H9 (cell line): ENCODE measurements at regions not wholly inside any gene's neighbourhood (a gene's known extent, or its start where the extent isn't known, plus 50 kb on each side); places are given as distances from the start of the nearest gene placed in this dataset.

Experiments used
- DNase-seq: peaks from one replicate; pipeline ENCODE4 v3.0.0-alpha.2; 2017
- H2AFZ ChIP-seq: one replicate; pipeline ENCODE4 v1.6.1; 2013; ENCODE audit warnings: mild to moderate bottlenecking, low read length, control low read depth, moderate library complexity
- H2AK5ac ChIP-seq: 2 replicates; pipeline ENCODE4 v1.6.1; 2013; ENCODE audit warnings: low read length, control low read depth, mixed read lengths; ENCODE audit not compliant: insufficient read length
- H2BK120ac ChIP-seq: one replicate; pipeline ENCODE4 v1.6.1; 2013; ENCODE audit warnings: low read depth, mild to moderate bottlenecking, low read length, control low read depth, inconsistent platforms; ENCODE audit not compliant: poor library complexity, severe bottlenecking
- H2BK12ac ChIP-seq: 2 replicates; pipeline ENCODE4 v1.6.1; 2013; ENCODE audit warnings: low read length, control low read depth, mixed read lengths, low read depth; ENCODE audit not compliant: insufficient read length
- H2BK15ac ChIP-seq: 2 replicates; pipeline ENCODE4 v1.6.1; 2013; ENCODE audit warnings: low read depth, low read length, control low read depth
- H2BK20ac ChIP-seq: one replicate; pipeline ENCODE4 v1.6.1; 2013; ENCODE audit warnings: low read depth, mild to moderate bottlenecking, low read length, control low read depth, inconsistent platforms; ENCODE audit not compliant: poor library complexity, severe bottlenecking
- H2BK5ac ChIP-seq: 2 replicates; pipeline ENCODE4 v1.6.1; 2013; ENCODE audit warnings: low read length, control low read depth, mixed read lengths; ENCODE audit not compliant: insufficient read length
- H3K14ac ChIP-seq: 2 replicates; pipeline ENCODE4 v1.6.1; 2013; ENCODE audit warnings: low read length, control low read depth; ENCODE audit not compliant: insufficient read depth
- H3K18ac ChIP-seq: 2 replicates; pipeline ENCODE4 v1.6.1; 2013; ENCODE audit warnings: low read depth, mild to moderate bottlenecking, mixed read lengths, low read length, control low read depth; ENCODE audit not compliant: insufficient read length
- H3K23ac ChIP-seq: 2 replicates; pipeline ENCODE4 v1.6.1; 2013; ENCODE audit warnings: low read length, control low read depth, mixed read lengths, low read depth; ENCODE audit not compliant: insufficient read length
- H3K23me2 ChIP-seq: 2 replicates; pipeline ENCODE4 v1.6.1; 2013; ENCODE audit warnings: low read depth, mild to moderate bottlenecking, mixed read lengths, low read length, control low read depth; ENCODE audit not compliant: insufficient read length, poor library complexity, severe bottlenecking
- H3K27ac ChIP-seq: 2 replicates; pipeline ENCODE4 v1.5.1; 2013; ENCODE audit warnings: low read length, control low read depth, mixed read lengths, low read depth; ENCODE audit not compliant: insufficient read length
- H3K27me3 ChIP-seq: 2 replicates; pipeline ENCODE4 v1.6.1; 2013; ENCODE audit warnings: low read length, control low read depth, inconsistent platforms; ENCODE audit not compliant: insufficient read depth
- H3K4ac ChIP-seq: 2 replicates; pipeline ENCODE4 v1.6.1; 2013; ENCODE audit warnings: low read depth, mild to moderate bottlenecking, control low read depth, inconsistent platforms, low read length, moderate library complexity
- H3K4me1 ChIP-seq: 2 replicates; pipeline ENCODE4 v1.6.1; 2013; ENCODE audit warnings: low read length, control low read depth, inconsistent platforms; ENCODE audit not compliant: insufficient read depth
- H3K4me2 ChIP-seq: 2 replicates; pipeline ENCODE4 v1.6.1; 2013; ENCODE audit warnings: low read length, control low read depth, mixed read lengths; ENCODE audit not compliant: insufficient read length, insufficient read depth
- H3K56ac ChIP-seq: 2 replicates; pipeline ENCODE4 v1.6.1; 2013; ENCODE audit warnings: low read depth, mild to moderate bottlenecking, mixed read lengths, low read length, control low read depth; ENCODE audit not compliant: insufficient read length
- H3K79me1 ChIP-seq: 2 replicates; pipeline ENCODE4 v1.6.1; 2013; ENCODE audit warnings: low read depth, mild to moderate bottlenecking, moderate library complexity, low read length, control low read depth, inconsistent platforms; ENCODE audit not compliant: insufficient read depth, poor library complexity, severe bottlenecking
- H3K79me2 ChIP-seq: 2 replicates; pipeline ENCODE4 v1.6.1; 2013; ENCODE audit warnings: low read length, control low read depth, inconsistent platforms; ENCODE audit not compliant: insufficient read depth
- H3K9ac ChIP-seq: 2 replicates; pipeline ENCODE4 v1.6.1; 2013; ENCODE audit warnings: low read length, control low read depth, mixed read lengths; ENCODE audit not compliant: insufficient read length; ENCODE audit errors: extremely low read depth
- H3K9me3 ChIP-seq: one replicate; pipeline ENCODE4 v1.6.1; 2013; ENCODE audit warnings: low read depth, low read length, inconsistent platforms; ENCODE audit not compliant: control insufficient read depth
- H3T11ph ChIP-seq: one replicate; pipeline ENCODE4 v1.6.1; 2013; ENCODE audit warnings: mild to moderate bottlenecking, low read length, control low read depth, inconsistent platforms
- H4K20me1 ChIP-seq: one replicate; pipeline ENCODE4 v1.6.1; 2013; ENCODE audit not compliant: control insufficient read depth, insufficient read length, insufficient read depth
- H4K5ac ChIP-seq: 2 replicates; pipeline ENCODE4 v1.6.1; 2013; ENCODE audit warnings: low read depth, mild to moderate bottlenecking, mixed read lengths, low read length, control low read depth; ENCODE audit not compliant: insufficient read length
- H4K8ac ChIP-seq: replicated peaks from 2 replicates; pipeline ENCODE4 v1.6.1; 2013; ENCODE audit warnings: low read length, control low read depth, mixed read lengths, low read depth; ENCODE audit not compliant: insufficient read length
- H4K91ac ChIP-seq: 2 replicates; pipeline ENCODE4 v1.6.1; 2013; ENCODE audit warnings: low read depth, mild to moderate bottlenecking, moderate library complexity, mixed read lengths, low read length, control low read depth; ENCODE audit not compliant: insufficient read length
- H3K27ac Mint-ChIP-seq, 3 experiments: 2 replicates in 2 of 3; 3 replicates in 1 of 3; pipeline ENCODE4 v1.8.0; 2020 to 2021; ENCODE audit warnings: mixed read lengths in 3 of 3, mild to moderate bottlenecking in 1 of 3, moderate library complexity in 1 of 3
- H3K27me3 Mint-ChIP-seq: 2 replicates; pipeline ENCODE4 v1.8.0; 2021; ENCODE audit warnings: low read depth, mild to moderate bottlenecking, moderate library complexity, mixed read lengths
- H3K36me3 Mint-ChIP-seq, 3 experiments: 2 replicates in 2 of 3; 3 replicates in 1 of 3; pipeline ENCODE4 v1.8.0; 2020 to 2021; ENCODE audit warnings: low read depth in 3 of 3, mixed read lengths in 3 of 3; ENCODE audit not compliant: insufficient read depth in 1 of 3
- H3K4me1 Mint-ChIP-seq, 2 experiments: 2 replicates each; pipeline ENCODE4 v1.8.0; 2020; ENCODE audit warnings: mixed read lengths in 2 of 2
- H3K4me3 Mint-ChIP-seq, 2 experiments: 2 replicates in 1 of 2; 3 replicates in 1 of 2; pipeline ENCODE4 v1.8.0; 2020 to 2021; ENCODE audit warnings: mild to moderate bottlenecking in 2 of 2, mixed read lengths in 2 of 2, moderate library complexity in 1 of 2
- H3K9me3 Mint-ChIP-seq, 2 experiments: 2 replicates in 1 of 2; 3 replicates in 1 of 2; pipeline ENCODE4 v1.8.0; 2020; ENCODE audit warnings: mild to moderate bottlenecking in 2 of 2, mixed read lengths in 2 of 2, moderate library complexity in 1 of 2
- CTCF ChIP-seq: fragments of 200-600 bp; sonication (generic); conservative IDR thresholded peaks from 3 replicates; pipeline ENCODE4 v1.8.0; 2021; ENCODE audit warnings: antibody characterized with exemption, mild to moderate bottlenecking
- WGBS: extraction: QIAGEN DNeasy Blood & Tissue Kit; methylation state at CpG from one replicate; pipeline ENCODE4 v1.1.7; 2013; ENCODE audit warnings: missing lambda C conversion rate, low lambda C conversion rate, mixed read lengths; ENCODE audit not compliant: insufficient read length; ENCODE audit errors: extremely low coverage; 5-methylcytosine and 5-hydroxymethylcytosine counted together

- H3K4me1 Mint-ChIP-seq = peaks cover 16 to 18% of the 10 kb centered on the region in 2 experiments
- Histone ChIP-seq H3K23ac (no peak overlapping the region), H2BK12ac (no peak overlapping the region), H2BK5ac (no peak overlapping the region), H3K4me1 (peaks cover 8% of the 10 kb centered on the region; the same call in 1 of the 2 replicates), H3K27me3 (no peaks in the 10 kb centered on the region), H2BK20ac (no peak overlapping the region), H3K79me2 (no peaks in the 10 kb centered on the region), H2BK15ac (no peak overlapping the region), H3T11ph (no peak overlapping the region), H3K79me1 (no peaks in the 10 kb centered on the region), H4K20me1 (no peaks in the 10 kb centered on the region), H4K5ac (no peak overlapping the region), H4K91ac (no peak overlapping the region), H3K56ac (no peak overlapping the region), H3K27ac (no peak overlapping the region), H2BK120ac (no peak overlapping the region), H3K4ac (no peak overlapping the region), H3K4me2 (no peak overlapping the region), H3K9ac (no peak overlapping the region), H4K8ac (no peak overlapping the region), H2AK5ac (no peak overlapping the region), H3K18ac (no peak overlapping the region), H2AFZ (no peak overlapping the region), H3K14ac (no peak overlapping the region), H3K9me3 (no peaks in the 10 kb centered on the region), H3K23me2 (no peaks in the 10 kb centered on the region)
- H3K36me3 Mint-ChIP-seq = peaks cover 0 to 8% (median 0%) of the 10 kb centered on the region in 3 experiments; a peak in 3 of 7 replicates
- no CpG with 5 or more reads among the region's 6 CpGs for WGBS
- H3K27ac Mint-ChIP-seq = no peak overlapping the region
- TF ChIP-seq CTCF = no peak
- H3K9me3 Mint-ChIP-seq = peaks cover 0 to 5% of the 10 kb centered on the region in 2 experiments; a peak in 3 of 5 replicates
- no peak for DNase-seq
- no peak overlapping the region for H3K4me3 Mint-ChIP-seq
- H3K27me3 Mint-ChIP-seq = no peaks in the 10 kb centered on the region; the same call in none of the 2 replicates
These were observed 143.9 kb upstream of the GYPC start for GRCh38 chr2:126512026-126512425.
